ENCODE measurements at regions not wholly inside any gene's neighbourhood (a gene's known extent, or its start where the extent isn't known, plus 50 kb on each side); places are given as distances from the start of the nearest gene placed in this dataset.

GRCh38 chr7:35581605-35582210, 113.2 kb downstream of the HERPUD2 start:
- DNase-seq (ENCODE audit: low spot score) = no peak

DNA sequence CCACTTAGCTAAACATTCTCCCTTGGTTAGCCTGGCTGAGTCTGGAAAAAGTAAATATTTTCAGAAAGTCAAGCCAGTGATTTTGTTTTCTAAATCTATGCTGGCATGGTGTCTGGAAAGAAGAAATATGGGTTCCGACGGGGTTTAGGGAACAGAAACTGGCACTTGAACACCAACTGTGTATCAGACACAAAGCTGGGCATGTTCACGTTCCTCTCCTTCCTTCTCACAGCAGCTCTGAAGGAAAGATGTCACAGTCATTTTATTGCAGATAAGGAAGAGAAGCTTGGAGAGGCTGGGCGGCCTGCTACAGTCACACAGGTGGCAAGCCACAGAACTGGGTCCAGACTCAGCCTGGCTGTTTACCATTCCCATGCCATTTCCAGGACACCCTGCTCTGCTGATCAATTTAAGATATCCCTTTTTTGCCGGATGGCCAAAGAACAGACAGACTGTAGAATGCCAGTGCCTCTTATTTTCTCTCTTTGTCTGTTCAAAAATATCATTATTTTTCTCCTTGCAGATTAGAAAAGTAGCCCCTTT, 118.8 kb downstream of the HERPUD2 start:
- DNase-seq (ENCODE audit: low spot score) = no peak

GRCh38 chr7:35571611-35572240, 123.2 kb downstream of the HERPUD2 start:
- DNase-seq (ENCODE audit: low spot score) = no peak

GRCh38 chr7:35570937-35571336, 124.0 kb downstream of the HERPUD2 start:
- no peak for DNase-seq (ENCODE audit: low spot score)

- no peak for DNase-seq (ENCODE audit: low spot score)
Measured at GRCh38 chr7:35565927-35566326, 129.0 kb downstream of the HERPUD2 start.

DNA sequence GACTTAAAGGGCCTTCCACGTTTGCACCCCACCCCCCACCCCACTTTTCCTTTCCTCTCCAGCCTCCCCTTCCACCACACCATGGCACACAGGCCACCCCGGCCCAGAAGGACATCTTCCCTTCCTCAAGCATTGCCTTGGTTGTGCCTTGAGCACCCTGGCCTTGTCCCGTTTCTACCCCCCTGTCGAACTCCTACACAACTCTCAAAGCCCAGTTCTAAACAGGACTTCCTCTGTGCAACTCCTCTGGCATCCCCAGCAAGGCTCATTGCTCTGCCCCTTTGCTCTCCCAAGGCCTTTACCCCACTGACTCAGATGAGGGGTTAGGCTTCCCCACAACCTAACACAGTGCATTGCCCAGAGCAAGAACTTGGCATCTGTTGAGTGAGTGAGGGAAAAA, 136.1 kb downstream of the HERPUD2 start:
- no peak for DNase-seq (ENCODE audit: low spot score)

DNA sequence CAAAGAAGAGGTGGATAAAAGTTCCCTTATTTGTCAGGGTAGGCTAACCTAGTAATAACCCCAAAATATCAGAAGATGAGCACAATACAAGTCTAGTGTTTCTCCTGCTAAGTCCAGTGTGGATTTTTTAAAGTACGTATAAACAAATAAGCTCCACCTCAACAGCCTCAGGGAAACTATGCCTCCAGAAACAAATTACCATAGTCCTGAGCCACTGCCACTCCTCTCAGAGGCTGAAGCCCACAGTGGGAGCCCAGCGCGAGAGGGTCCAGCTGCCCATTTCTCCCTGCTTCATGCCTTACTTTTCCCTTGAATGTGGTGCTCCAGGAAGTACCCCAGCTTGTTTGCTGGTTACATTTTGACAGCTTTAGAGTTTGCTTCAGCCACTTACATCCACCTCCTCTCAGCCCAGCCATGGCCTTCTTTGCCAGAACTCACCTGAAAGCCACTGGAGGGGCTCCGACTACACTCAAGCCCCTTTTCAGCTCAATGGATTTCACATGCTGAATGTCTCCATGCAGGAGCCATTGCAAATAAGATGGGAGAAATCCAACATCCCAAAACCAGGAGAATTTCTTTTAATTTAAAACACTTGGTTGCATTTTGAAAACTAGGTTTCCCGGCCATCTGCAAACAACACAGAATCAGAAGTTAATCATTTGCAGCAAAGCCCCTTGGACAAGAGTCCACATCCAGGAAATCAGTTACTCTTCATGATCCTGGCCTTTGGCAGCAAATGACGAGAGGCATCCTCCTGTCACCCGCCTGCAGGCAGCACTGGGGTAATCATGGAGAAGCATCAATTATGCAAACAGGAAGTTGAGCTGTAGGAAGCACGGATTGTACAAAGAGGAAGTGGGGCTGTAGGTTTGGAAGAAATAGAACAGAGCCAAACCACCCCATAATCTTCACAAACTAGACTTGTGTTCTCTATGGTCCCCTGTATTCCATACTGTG, 138.1 kb downstream of the HERPUD2 start:
- no peak for DNase-seq (ENCODE audit: low spot score)

DNA sequence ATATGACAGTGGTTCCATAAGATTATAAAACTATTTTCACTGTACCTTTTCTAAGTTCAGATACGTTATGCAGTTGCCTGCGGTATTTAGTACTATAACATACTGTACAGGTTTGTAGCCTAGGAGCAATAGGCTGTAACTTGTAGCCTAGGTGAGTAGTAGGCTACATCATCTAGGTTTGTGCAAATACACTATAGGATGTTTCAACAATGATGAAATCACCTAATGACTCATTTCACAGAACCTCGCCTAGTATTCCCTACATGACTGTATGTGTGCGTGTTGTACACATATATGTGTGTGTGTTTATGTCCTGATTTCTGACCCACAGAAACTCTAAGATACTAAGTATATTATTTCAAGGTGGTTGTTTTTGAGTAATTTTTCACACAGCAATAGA, 139.0 kb downstream of the HERPUD2 start:
- DNase-seq (ENCODE audit: low spot score) = peak; percentile 32

GRCh38 chr7:35555386-35555785, 139.5 kb downstream of the HERPUD2 start:
- DNase-seq (ENCODE audit: low spot score) = no peak

- no peak for DNase-seq (ENCODE audit: low spot score)
Measured at GRCh38 chr7:35553519-35553918, 141.4 kb downstream of the HERPUD2 start.

GRCh38 chr7:35552691-35553090, 142.2 kb downstream of the HERPUD2 start:
- no peak for DNase-seq (ENCODE audit: low spot score)

- no peak for DNase-seq (ENCODE audit: low spot score)
Measured at GRCh38 chr7:35551321-35552081, 143.4 kb downstream of the HERPUD2 start.

- no peak for DNase-seq (ENCODE audit: low spot score)
Measured at GRCh38 chr7:35550831-35551230, 144.1 kb downstream of the HERPUD2 start.

DNA sequence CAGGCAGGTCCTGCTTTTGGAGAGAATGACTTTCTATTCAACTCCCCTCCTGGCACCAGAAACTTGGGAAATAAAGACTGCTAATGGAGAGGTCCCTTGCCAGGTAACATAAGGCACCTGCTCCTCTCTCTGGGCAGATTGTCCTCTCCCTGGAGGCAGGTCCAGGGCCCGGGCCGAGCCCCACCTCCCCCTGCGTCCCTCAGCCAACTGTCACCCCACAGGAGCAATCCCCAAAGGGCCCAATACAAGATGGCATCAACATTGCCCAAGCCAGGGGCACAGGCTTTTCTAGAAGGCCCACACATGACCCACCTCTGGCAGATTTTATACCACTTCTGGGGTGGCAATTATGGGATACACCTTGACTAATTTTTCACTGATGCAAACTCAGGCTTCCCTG, 145.2 kb downstream of the HERPUD2 start:
- DNase-seq (ENCODE audit: low spot score) = no peak

DNA sequence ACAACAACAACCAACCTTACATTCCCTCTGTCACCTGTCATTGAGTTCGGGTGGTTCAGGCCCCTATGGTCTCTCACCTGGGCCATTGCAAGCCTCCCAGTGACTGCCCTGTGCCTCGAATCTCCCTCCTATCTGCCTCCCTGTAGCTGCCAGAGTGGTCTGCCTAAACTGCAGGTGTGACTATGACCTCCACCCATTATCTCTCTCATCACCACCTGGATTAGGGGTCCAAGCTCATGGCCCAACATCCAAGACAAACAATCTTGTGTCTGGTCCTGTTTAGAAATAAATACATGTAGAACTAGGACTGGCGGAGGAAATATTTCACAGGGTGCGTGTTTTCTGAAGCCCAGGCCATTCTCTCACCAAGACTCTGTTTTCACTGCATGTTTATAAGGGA, 146.6 kb downstream of the HERPUD2 start:
- DNase-seq (ENCODE audit: low spot score) = no peak

GRCh38 chr7:35546691-35547429, 148.1 kb downstream of the HERPUD2 start:
- DNase-seq (ENCODE audit: low spot score) = no peak

- no peak for DNase-seq (ENCODE audit: low spot score)
Measured at GRCh38 chr7:35545831-35546230, 149.1 kb downstream of the HERPUD2 start.

DNA sequence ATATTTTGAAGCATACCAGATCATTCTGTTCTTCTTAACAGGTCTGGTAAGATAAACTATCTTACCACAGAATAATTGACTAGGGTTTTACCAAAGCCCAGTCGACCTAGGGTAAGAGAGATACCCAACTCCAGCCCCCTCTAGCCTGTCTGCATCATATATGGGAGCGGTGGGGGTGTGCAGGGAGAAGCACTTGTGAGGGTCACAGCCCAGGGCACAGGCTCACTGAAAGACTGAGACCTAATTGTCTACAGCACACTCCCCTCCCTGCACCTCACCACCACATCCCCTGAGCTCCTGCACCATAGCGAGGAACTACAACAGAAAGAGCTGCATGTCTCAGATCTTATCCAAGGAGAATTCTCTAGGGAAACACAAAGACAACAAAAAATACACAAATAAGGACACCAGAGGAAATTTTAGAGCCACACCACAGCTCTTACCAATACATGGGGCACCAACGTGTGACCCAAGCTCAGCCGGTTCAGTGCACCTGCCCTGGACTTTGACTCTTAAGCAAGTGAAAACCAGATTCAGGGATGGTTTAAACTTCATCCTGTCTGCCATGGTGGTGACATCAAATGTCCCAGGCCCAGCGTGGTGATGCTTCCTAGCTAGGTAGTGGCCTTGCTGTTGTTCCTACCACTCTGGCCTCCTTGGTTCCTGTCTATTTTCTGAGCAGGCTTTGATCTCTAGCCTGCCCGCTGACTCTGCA, 150.8 kb downstream of the HERPUD2 start:
- no peak for DNase-seq (ENCODE audit: low spot score)

- DNase-seq (ENCODE audit: low spot score) = peak; percentile 77
Measured at GRCh38 chr7:35537067-35538023, 157.6 kb downstream of the HERPUD2 start.
